Fibroblast of lung (primary cell): ENCODE measurements at regions not wholly inside any gene's neighbourhood (a gene's known extent, or its start where the extent isn't known, plus 50 kb on each side); places are given as distances from the start of the nearest gene placed in this dataset.
A peak's percentile ranks its signal among the peaks of the same experiment; 100 is the strongest.
"Not testable (repeated sequence)": the region's sequence is repeated elsewhere in the genome, so short reads cannot be mapped to it uniquely, and the experiment has no call there.

Source experiments
- DNase-seq, 2 donors: peaks; one replicate each; pipeline versions ENCODE4 v3.0.0 to v3.0.0-alpha.2; 2010; ENCODE audit warnings: low read depth in 2 of 2
- H2AFZ ChIP-seq: 2 replicates; pipeline ENCODE4 v1.5.1; 2012; ENCODE audit warnings: low read length, control low read depth, inconsistent platforms
- H3K27ac ChIP-seq: 2 replicates; pipeline ENCODE4 v1.5.1; 2011; ENCODE audit warnings: low read length, control low read depth; ENCODE audit not compliant: insufficient read depth
- H3K27me3 ChIP-seq: 2 replicates; pipeline ENCODE4 v1.5.1; 2011; ENCODE audit warnings: mild to moderate bottlenecking, low read length; ENCODE audit not compliant: control insufficient read depth, insufficient read depth
- H3K36me3 ChIP-seq: 2 replicates; pipeline ENCODE4 v1.5.1; 2011; ENCODE audit warnings: low read length; ENCODE audit not compliant: control insufficient read depth, insufficient read depth
- H3K4me1 ChIP-seq: 2 replicates; pipeline ENCODE4 v1.5.1; 2011; ENCODE audit warnings: low read length; ENCODE audit not compliant: control insufficient read depth, insufficient read depth; ENCODE audit errors: extremely low read depth
- H3K4me2 ChIP-seq: 2 replicates; pipeline ENCODE4 v1.5.1; 2011; ENCODE audit warnings: low read length, control low read depth; ENCODE audit not compliant: insufficient read depth; ENCODE audit errors: extremely low read depth
- H3K4me3 ChIP-seq, 4 experiments: fragments of 200-600 bp in 1 of 4; sonication (generic) in 1 of 4; replicated peaks in 1 of 4; 2 replicates each; pipeline ENCODE4 v1.5.1; 2011 to 2016; ENCODE audit warnings: low read length in 4 of 4, low read depth in 3 of 4, mild to moderate bottlenecking in 3 of 4, control low read depth in 2 of 4, inconsistent platforms in 1 of 4, mixed read lengths in 1 of 4; ENCODE audit not compliant: insufficient read depth in 1 of 4; ENCODE audit errors: control extremely low read depth in 1 of 4
- H3K79me2 ChIP-seq: 2 replicates; pipeline ENCODE4 v1.5.1; 2012; ENCODE audit warnings: mild to moderate bottlenecking, low read length, inconsistent platforms; ENCODE audit not compliant: control insufficient read depth, insufficient read depth
- H3K9ac ChIP-seq: 2 replicates; pipeline ENCODE4 v1.5.1; 2011; ENCODE audit warnings: mild to moderate bottlenecking, low read length, control low read depth; ENCODE audit not compliant: insufficient read depth
- H3K9me3 ChIP-seq: 2 replicates; pipeline ENCODE4 v1.5.1; 2012; ENCODE audit warnings: low read depth, low read length; ENCODE audit not compliant: control insufficient read depth, insufficient read depth
- H4K20me1 ChIP-seq: 2 replicates; pipeline ENCODE4 v1.5.1; 2011; ENCODE audit warnings: low read length; ENCODE audit not compliant: control insufficient read depth, insufficient read depth; ENCODE audit errors: extremely low read depth
- EZH2 ChIP-seq: IDR thresholded peaks from 2 replicates; pipeline ENCODE4 v1.5.1; 2012; ENCODE audit warnings: low read length, control low read depth, mild to moderate bottlenecking; ENCODE audit errors: missing control alignments
- TF ChIP-seq, protein P1 (sequence below), 2 donors: IDR thresholded peaks in 1 of 2; conservative IDR thresholded peaks in 1 of 2; 1 replicate in 1 of 2; 2 replicates in 1 of 2; pipeline ENCODE4 v1.5.1; 2011 to 2012; ENCODE audit warnings: low read length in 2 of 2, control low read depth in 1 of 2, inconsistent platforms in 1 of 2, low read depth in 1 of 2, mild to moderate bottlenecking in 1 of 2

DNA sequence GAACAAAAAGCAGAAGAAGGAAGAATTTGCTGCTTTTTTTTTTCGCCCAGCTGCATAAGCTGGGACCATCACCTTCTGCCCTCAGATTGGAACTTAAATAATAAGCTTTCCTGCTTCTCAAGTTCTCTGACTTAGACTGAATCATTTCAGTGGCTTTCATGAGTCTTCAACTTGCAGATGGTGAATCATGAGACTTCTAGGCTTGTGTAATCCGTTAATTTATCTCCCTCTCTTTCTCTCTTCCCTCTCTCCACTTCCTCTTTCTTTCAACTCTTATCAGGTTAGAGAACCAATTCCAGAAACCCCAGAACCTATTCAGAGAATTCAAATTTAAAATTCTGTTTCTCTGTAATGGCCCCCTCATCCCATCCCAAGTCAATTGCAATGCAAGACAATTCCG, 1153.7 kb downstream of the PCDH9 start:
- H4K20me1 ChIP-seq, result no peaks in the 10 kb centered on the region
- DNase-seq, result peak; percentile 36 to 84

DNA sequence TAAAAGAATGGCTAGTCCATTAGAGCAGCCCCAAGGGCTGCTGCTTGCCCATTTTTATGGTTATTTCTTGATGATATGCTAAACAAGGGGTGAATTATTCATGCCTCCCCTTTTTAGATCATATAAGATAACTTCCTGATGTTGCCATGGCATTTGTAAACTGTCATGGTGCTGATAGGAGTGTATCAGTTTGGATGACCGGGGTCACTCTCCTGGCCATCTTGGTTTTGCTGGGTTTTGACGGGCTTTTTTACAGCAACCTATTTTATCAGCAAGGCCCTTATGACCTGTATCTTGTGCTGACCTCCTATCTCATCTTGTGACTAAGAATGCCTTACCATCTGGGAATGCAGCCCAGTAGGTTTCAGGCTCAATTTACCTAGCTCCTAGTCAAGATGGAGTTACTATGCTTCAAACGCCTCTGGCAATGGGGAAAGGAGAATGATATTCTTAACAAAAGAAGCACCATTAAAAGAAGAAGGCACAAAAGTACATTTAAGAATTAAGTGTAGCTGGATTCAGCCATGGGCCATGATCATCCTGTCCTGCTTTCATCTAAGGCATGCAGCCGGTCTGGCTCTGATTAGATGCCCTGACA, 1156.0 kb downstream of the PCDH9 start:
- H3K4me2 ChIP-seq, result no peak overlapping the region
- H3K27ac ChIP-seq, result no peak overlapping the region
- no peak overlapping the region for H2AFZ ChIP-seq
- DNase-seq, result no peak
- H3K4me1 ChIP-seq, result no peaks in the 10 kb centered on the region
- no peaks in the 10 kb centered on the region for H4K20me1 ChIP-seq
- TF ChIP-seq EZH2, result no peak
- TF ChIP-seq, protein P1, sequence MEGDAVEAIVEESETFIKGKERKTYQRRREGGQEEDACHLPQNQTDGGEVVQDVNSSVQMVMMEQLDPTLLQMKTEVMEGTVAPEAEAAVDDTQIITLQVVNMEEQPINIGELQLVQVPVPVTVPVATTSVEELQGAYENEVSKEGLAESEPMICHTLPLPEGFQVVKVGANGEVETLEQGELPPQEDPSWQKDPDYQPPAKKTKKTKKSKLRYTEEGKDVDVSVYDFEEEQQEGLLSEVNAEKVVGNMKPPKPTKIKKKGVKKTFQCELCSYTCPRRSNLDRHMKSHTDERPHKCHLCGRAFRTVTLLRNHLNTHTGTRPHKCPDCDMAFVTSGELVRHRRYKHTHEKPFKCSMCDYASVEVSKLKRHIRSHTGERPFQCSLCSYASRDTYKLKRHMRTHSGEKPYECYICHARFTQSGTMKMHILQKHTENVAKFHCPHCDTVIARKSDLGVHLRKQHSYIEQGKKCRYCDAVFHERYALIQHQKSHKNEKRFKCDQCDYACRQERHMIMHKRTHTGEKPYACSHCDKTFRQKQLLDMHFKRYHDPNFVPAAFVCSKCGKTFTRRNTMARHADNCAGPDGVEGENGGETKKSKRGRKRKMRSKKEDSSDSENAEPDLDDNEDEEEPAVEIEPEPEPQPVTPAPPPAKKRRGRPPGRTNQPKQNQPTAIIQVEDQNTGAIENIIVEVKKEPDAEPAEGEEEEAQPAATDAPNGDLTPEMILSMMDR (conservative IDR thresholded peaks at IDR 0.05 in 1 of 2, IDR thresholded peaks at IDR 0.05 in 1 of 2; ENCODE audit: low read depth in 1 of 2, low read length in 2 of 2), result no peak
- H3K4me3 ChIP-seq, result no peak overlapping the region
- H3K9me3 ChIP-seq, result no peaks in the 10 kb centered on the region
- no peaks in the 10 kb centered on the region for H3K27me3 ChIP-seq
- H3K36me3 ChIP-seq, result no peaks in the 10 kb centered on the region
- no peak overlapping the region for H3K9ac ChIP-seq
- H3K79me2 ChIP-seq, result no peaks in the 10 kb centered on the region

More for the DNA sequence above, 1153.7 kb downstream of the PCDH9 start:
- Histone ChIP-seq H3K4me3 (no peak overlapping the region), H3K4me1 (no peaks in the 10 kb centered on the region), H3K9ac (no peak overlapping the region), H3K79me2 (no peaks in the 10 kb centered on the region), H3K4me2 (no peak overlapping the region), H2AFZ (no peak overlapping the region), H3K36me3 (no peaks in the 10 kb centered on the region), H3K27ac (no peak overlapping the region), H3K9me3 (no peaks in the 10 kb centered on the region), H3K27me3 (no peaks in the 10 kb centered on the region)
- TF ChIP-seq, protein P1 (conservative IDR thresholded peaks at IDR 0.05 in 1 of 2, IDR thresholded peaks at IDR 0.05 in 1 of 2; ENCODE audit: low read depth in 1 of 2, low read length in 2 of 2), result no peak
- no peak for TF ChIP-seq EZH2

DNA sequence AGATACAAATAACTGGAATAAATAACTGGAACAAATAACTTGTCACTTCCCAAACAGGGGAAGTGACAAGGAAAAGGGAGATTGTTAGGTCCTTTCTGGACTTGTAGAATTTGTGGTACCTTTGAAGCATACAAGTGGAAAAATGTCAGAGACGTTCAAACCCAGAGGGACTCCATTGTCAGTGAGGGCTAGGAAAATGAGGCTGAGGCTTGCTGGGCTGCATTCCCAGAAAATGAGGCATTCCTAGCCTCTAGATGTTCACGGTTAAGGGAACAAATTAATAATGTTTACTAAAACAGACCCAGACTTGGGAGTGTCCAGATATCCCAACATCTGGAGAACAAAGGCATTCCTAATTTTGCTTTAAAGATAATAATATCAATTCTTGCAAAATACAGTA, 1158.0 kb downstream of the PCDH9 start:
- H3K27me3 ChIP-seq, result not testable (repeated sequence)

More for the DNA sequence above, 1158.0 kb downstream of the PCDH9 start:
- not testable (repeated sequence) for H3K9ac ChIP-seq, H3K27ac ChIP-seq, H3K4me1 ChIP-seq, H3K4me2 ChIP-seq, H3K36me3 ChIP-seq, H4K20me1 ChIP-seq, H3K79me2 ChIP-seq, H2AFZ ChIP-seq, H3K9me3 ChIP-seq, H3K4me3 ChIP-seq
- DNase-seq, result peak in 1 of 2 donors; percentile 55
